M059J (cell line): ENCODE measurements at regions not wholly inside any gene's neighbourhood (a gene's known extent, or its start where the extent isn't known, plus 50 kb on each side); places are given as distances from the start of the nearest gene placed in this dataset.

Experiments
- DNase-seq: peaks from one replicate; pipeline ENCODE4 v3.0.0-alpha.2; 2012; ENCODE audit warnings: low read depth

DNA sequence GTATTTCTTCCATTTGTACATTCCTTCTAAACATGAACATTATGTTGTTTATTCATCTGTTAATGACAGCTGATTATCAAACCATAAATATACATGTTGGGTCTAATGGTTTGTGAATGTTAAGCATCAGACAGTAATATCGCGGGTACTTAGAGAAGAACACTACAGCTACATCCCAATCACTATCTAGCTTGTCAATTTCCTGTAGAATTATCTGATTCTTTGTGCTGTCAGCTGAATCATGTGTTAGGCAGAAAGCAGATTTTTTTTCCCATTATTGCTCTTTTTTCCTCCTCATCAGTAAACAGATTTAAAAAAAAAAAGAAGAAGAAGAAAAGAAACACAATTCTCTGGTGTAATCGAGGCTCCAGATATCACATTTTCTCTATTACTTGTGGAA, 183.6 kb upstream of the CTBP2 start:
- no peak for DNase-seq

DNA sequence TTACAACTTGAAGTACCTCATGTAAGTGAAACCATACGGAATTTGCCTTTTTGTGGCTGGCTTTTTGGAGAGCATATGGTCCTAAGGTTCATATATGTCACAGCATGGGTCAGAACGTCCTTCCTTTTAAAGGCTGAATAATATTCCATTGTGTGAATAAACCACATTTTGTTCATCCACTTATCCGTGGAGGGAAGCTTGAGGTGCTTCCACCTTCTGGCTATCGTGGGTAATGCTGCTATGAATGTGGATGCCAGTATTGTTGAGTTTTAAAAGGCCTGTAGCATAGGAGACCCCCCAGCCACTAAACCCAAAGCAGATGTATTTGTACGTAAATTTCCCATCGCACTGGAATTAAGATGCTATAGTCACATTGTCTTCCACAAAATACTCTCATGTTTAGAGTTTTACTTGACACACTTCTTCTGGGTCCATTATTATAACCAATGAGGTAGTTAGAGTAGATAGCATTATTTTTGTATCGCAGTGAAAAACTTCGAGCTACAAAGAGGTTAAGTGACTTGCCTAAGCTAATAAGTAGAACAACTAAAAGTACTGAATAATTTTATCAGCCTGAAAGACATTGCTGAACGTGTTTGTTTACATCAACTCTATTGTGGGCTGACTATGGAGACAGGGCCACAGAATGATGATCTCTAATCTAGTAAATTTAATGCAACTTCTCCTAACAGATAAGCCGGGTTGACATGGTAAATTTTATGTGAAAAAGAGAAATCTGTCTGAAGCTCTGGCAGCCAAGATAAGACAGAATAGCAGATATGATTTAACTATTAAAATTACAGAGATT, 183.0 kb upstream of the CTBP2 start:
- peak; percentile 18 for DNase-seq

DNA sequence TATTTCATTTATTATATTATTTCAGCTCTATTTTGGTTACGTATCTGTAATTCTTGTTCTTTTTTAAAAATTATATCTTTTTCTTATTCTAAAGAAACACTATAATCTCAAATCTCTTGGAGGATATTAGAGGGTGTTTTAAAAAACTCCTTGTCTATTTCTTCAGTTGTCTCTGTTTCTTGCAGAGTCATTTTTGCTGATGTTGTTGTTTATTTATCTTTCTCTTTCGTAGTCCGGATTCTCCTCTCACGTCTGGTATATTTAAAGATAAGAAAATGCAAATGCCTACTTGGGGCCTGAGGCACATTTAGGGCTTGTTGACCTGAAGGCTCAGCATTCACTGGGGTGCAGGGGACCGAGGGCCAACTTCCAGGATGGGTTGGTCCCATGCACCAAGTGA, 181.2 kb upstream of the CTBP2 start:
- DNase-seq: no peak

- DNase-seq: no peak
Observed at GRCh38 chr10:125340903-125341302, 180.5 kb upstream of the CTBP2 start.

- no peak for DNase-seq
Observed at GRCh38 chr10:125337510-125337909, 177.1 kb upstream of the CTBP2 start.

DNA sequence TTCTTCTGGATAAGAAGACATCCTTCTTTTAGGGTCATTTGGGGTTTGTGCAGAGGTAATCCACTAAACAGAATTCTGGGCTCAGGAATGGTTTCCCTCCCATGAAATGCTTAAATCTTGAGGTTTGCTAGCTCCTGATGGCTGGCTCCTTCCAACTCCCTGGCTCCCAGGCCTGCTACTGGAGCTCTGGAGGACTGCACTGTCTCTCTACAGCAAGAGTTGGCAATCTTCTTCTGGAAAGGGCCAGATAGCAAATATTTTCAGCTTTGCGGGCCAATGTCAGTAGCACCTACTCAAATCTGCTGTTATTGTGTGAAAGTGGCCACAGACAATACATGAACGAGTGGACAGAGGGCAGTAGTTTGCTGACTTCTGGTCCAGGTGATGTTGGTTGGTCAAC, 174.2 kb upstream of the CTBP2 start:
- DNase-seq: no peak

DNA sequence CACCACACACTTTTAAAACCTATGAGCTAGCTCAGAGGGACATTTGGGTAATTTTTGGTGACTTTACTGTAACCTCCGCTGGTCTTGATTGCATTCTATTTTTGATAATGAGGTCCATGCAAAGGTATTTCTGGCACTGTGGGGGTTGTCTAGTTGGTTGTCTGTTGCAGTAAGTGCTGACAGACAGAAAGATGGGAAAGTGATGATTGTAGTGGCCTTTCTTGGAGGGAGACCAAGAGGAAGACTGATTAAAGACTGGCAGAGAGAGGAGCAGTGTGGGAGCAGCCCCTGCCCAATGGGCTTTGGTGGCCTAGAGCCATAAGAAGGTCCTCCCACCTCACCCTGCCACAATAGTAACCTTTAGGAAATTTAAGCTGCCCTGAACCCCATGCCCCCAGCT, 173.4 kb upstream of the CTBP2 start:
- no peak for DNase-seq

DNA sequence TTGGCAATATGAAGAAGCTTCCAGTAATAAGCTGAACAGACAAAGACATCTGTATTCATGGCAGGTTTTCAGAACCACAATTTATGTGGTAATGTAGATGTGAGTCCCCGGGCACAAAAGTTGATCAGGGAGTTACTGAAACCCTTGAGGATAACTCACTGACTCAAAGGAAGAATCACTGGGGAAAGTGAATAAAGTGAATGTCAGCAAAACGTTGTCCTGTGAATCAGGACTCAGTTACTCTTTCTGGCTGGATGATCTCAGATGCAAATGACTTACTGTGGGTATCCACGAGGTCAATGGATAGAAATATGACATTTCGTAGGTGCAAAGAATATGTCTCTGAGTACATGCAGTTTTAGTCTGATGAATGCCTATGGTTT, 172.8 kb upstream of the CTBP2 start:
- DNase-seq: no peak

DNA sequence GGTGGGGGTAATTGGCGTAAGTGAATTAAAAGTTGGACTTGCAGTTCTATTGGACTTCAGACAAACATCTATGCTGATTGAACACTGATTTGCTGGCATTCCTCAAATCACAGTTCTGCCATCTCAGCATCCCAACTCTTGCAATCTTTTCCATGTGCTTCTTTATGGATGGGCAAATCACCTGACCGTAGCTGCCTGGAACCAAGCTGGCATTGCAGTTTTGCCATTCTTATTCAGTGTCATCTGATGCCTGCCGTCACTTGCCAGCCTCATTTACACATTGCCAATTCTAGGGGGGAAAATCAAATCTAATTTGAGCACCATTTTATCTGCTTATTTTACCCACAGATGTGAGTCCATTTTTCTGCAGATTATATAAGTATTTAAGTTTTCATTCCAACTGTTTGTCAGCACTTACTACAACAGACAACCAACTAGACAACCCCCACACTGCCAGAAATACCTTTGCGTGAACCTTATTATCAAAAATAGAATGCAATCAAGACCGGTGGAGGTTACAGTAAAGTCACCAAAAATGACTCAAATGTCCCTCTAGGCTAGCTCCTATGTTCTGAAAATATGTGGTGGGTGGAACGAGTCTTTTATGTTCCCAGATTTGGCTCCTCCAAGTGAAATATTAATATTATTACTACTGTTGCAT, 172.3 kb upstream of the CTBP2 start:
- no peak for DNase-seq

GRCh38 chr10:125331056-125331455, 170.7 kb upstream of the CTBP2 start:
- no peak for DNase-seq

- no peak for DNase-seq
Observed at GRCh38 chr10:125329056-125329455, 168.7 kb upstream of the CTBP2 start.

GRCh38 chr10:125325326-125325725, 165.0 kb upstream of the CTBP2 start:
- DNase-seq: no peak

DNA sequence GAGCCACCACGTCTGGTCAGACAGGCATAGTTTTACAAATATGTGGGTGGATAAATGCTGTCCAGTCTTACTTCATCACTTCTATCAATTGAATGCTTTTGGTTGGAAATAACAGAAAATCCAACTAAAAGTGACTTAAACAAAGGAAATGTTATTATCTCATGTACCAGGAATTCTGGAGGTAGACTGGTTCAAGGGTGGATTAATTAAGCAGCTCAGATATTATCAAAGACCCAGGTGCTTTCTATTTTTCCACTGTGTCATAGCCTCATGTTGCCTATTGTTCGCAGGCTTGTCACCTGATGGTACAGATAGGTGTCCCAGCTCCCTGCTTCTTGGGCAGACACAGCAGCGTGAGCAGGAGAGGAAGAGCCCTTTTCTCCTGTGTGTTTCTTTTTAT, 156.1 kb upstream of the CTBP2 start:
- no peak for DNase-seq

- DNase-seq: no peak
Observed at GRCh38 chr10:125300937-125301336, 140.6 kb upstream of the CTBP2 start.

GRCh38 chr10:125299461-125299860, 139.1 kb upstream of the CTBP2 start:
- DNase-seq: peak; percentile 1

DNA sequence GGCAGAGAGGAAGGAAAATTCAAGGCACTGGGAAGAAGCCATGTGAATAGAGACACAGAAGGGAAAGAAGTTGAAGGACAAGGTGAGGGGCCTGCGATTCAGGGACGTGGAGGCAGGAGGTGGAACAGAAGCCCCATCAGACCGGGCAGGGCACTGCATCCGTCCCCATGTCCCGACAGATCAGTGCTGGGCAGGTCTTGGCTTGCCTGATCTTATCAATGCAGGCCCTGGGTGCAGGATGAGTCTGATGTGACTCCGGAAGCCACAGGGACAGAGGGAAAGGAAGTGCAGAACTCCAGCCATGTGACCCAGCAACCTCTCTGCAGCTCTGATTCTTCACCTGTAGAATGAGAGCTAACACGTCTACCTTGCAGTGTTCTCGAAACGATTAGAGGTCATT, 136.2 kb upstream of the CTBP2 start:
- DNase-seq: no peak

DNA sequence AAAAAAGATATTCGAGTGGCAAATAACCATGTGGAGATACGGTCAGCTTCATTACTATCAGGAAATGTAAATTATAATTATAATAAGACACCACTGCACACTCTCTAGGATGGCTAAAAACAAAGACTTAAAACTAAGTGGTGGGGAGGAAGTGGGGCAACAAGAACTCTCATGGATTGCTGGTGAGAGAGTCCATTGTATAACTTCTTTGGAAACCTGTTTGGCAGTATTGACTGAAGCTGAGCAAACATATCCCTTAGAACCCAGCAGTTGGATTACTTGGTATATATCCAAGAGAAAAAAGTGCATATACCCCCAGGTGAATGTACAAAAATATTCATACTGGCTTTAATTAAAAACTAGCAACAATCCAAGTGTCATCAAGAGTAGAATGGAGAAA, 133.7 kb upstream of the CTBP2 start:
- no peak for DNase-seq

- DNase-seq: no peak
Observed at GRCh38 chr10:125291836-125292235, 131.5 kb upstream of the CTBP2 start.

DNA sequence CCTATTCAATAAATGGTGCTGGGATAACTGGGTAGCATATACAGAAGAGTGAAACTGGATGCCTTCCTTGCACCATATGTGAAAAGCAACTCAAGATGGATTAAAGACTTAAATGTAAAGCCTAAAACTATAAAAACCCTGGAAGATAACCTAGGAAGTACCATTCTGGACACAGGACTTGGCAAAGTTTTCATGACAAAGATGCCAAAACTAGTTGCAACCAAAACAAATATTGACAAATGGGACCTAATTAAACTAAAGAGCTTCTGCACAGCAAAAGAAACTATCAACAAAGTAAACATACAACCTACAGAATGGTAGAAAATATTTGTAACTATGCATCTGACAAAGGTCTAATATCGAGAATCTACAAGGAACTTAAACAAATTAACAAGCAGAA, 129.1 kb upstream of the CTBP2 start:
- no peak for DNase-seq

DNA sequence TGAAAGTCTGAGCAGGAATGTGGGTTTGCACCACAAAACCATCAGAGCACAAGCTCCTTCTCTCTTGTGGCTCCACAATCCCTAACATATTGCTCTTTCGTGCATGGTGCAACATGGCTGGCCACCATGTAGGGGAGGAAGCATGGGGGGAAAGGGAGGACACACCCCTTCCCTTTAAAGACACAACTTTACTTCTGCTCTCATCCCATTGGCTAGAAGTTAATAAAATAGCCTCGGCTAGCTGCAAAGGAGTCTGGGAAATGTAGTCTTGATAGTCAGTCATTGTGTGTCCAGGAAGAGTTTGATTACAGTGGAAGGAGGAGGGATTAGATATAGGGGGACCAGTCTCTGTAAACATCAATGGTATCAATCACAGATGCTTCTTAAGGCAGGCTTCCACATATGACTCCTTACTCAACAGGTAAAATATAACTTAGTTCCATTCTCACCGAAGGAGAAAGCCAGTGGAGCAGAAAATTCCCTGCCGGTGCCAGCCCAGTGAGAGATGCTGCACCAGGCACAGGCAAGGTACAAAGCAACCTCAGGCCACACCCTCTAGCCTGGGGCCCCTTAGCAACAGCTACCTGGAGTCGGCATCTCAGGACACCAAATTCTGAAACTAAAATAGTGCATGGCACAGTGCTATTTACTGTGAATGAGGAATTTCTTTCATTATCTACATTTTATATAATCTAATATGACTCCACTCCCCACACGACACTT, 124.7 kb upstream of the CTBP2 start:
- DNase-seq: peak; percentile 18

- DNase-seq: no peak
Observed at GRCh38 chr10:125283836-125284614, 123.7 kb upstream of the CTBP2 start.

GRCh38 chr10:125283191-125283835, 123.0 kb upstream of the CTBP2 start:
- no peak for DNase-seq
